Liver (tissue), 7 donors: ENCODE measurements at regions not wholly inside any gene's neighbourhood (a gene's known extent, or its start where the extent isn't known, plus 50 kb on each side); places are given as distances from the start of the nearest gene placed in this dataset.

Experiments
- DNase-seq: peaks from one replicate; pipeline ENCODE4 v3.0.0-alpha.2; 2017; ENCODE audit warnings: low spot score
- H3K27ac ChIP-seq, 2 donors: one replicate each; pipeline ENCODE4 v1.7.0; 2013; ENCODE audit warnings: inconsistent platforms in 2 of 2, low read length in 2 of 2, control low read depth in 1 of 2, low read depth in 1 of 2, mild to moderate bottlenecking in 1 of 2
- H3K27me3 ChIP-seq, 4 donors: one replicate each; pipeline versions ENCODE4 v1.6.1 to v1.7.0; 2013; ENCODE audit warnings: low read length in 3 of 4, inconsistent platforms in 1 of 4, mild to moderate bottlenecking in 1 of 4, moderate library complexity in 1 of 4; ENCODE audit not compliant: control insufficient read depth in 4 of 4, insufficient read depth in 4 of 4
- H3K36me3 ChIP-seq, 4 donors: one replicate each; pipeline versions ENCODE4 v1.6.1 to v1.7.0; 2013; ENCODE audit warnings: low read length in 3 of 4, mild to moderate bottlenecking in 3 of 4, low read depth in 1 of 4, moderate library complexity in 1 of 4; ENCODE audit not compliant: control insufficient read depth in 4 of 4, insufficient read depth in 3 of 4
- H3K4me1 ChIP-seq, 4 donors: one replicate each; pipeline versions ENCODE4 v1.6.1 to v1.7.0; 2013; ENCODE audit warnings: low read length in 3 of 4, mild to moderate bottlenecking in 3 of 4, moderate library complexity in 1 of 4; ENCODE audit not compliant: control insufficient read depth in 4 of 4, insufficient read depth in 4 of 4
- H3K4me3 ChIP-seq, 3 donors: one replicate each; pipeline versions ENCODE4 v1.6.1 to v1.7.0; 2013; ENCODE audit warnings: low read length in 3 of 3, control low read depth in 1 of 3, low read depth in 1 of 3, mild to moderate bottlenecking in 1 of 3
- H3K9ac ChIP-seq, 2 donors: one replicate each; pipeline ENCODE4 v1.7.0; 2013; ENCODE audit warnings: low read length in 2 of 2, mild to moderate bottlenecking in 2 of 2, moderate library complexity in 2 of 2, control low read depth in 1 of 2, low read depth in 1 of 2
- H3K9me3 ChIP-seq, 4 donors: one replicate each; pipeline versions ENCODE4 v1.6.1 to v1.7.0; 2013; ENCODE audit warnings: low read length in 3 of 4; ENCODE audit not compliant: control insufficient read depth in 4 of 4
- EGR1 ChIP-seq, 2 donors: IDR thresholded peaks; 2 replicates each; pipeline ENCODE4 v1.6.1; 2016 to 2018; ENCODE audit warnings: antibody characterized with exemption in 2 of 2, low read depth in 2 of 2
- FOXA2 ChIP-seq: IDR thresholded peaks from 2 replicates; pipeline ENCODE4 v1.6.1; 2016; ENCODE audit warnings: antibody characterized with exemption
- GABPA ChIP-seq, 2 donors: IDR thresholded peaks in 1 of 2; conservative IDR thresholded peaks in 1 of 2; 2 replicates each; pipeline ENCODE4 v1.6.1; 2016; ENCODE audit warnings: antibody characterized with exemption in 2 of 2, mild to moderate bottlenecking in 1 of 2, moderate library complexity in 1 of 2
- HNF4A ChIP-seq, 2 donors: conservative IDR thresholded peaks; 2 replicates each; pipeline ENCODE4 v1.6.1; 2016; ENCODE audit warnings: antibody characterized with exemption in 2 of 2, mild to moderate bottlenecking in 2 of 2
- HNF4G ChIP-seq: IDR thresholded peaks from 2 replicates; pipeline ENCODE4 v1.6.1; 2016; ENCODE audit warnings: antibody characterized with exemption
- NR2F2 ChIP-seq: IDR thresholded peaks from 2 replicates; pipeline ENCODE4 v1.6.1; 2016; ENCODE audit warnings: antibody characterized with exemption
- RAD21 ChIP-seq, 2 donors: IDR thresholded peaks; 2 replicates each; pipeline ENCODE4 v1.6.1; 2016; ENCODE audit warnings: antibody characterized with exemption in 2 of 2, mild to moderate bottlenecking in 2 of 2
- REST ChIP-seq: IDR thresholded peaks from 2 replicates; pipeline ENCODE4 v1.6.1; 2016; ENCODE audit warnings: antibody characterized with exemption, mild to moderate bottlenecking
- RXRA ChIP-seq, 2 donors: IDR thresholded peaks; 2 replicates each; pipeline ENCODE4 v1.6.1; 2017 to 2018; ENCODE audit warnings: antibody characterized with exemption in 2 of 2, mild to moderate bottlenecking in 1 of 2
- SP1 ChIP-seq: IDR thresholded peaks from 2 replicates; pipeline ENCODE4 v1.6.1; 2018; ENCODE audit warnings: antibody characterized with exemption, mild to moderate bottlenecking
- WGBS: extraction: QIAGEN DNeasy Blood & Tissue Kit; methylation state at CpG from one replicate; pipeline ENCODE4 v1.1.7; 2013; 5-methylcytosine and 5-hydroxymethylcytosine counted together
- TF ChIP-seq, protein P1 (sequence below): IDR thresholded peaks from 2 replicates; pipeline ENCODE4 v1.6.1; 2016; ENCODE audit warnings: antibody characterized with exemption
- TF ChIP-seq, protein P2 (sequence below): IDR thresholded peaks from 2 replicates; pipeline ENCODE4 v1.6.1; 2016; ENCODE audit warnings: antibody characterized with exemption
- TF ChIP-seq, protein P3 (sequence below): IDR thresholded peaks from 2 replicates; pipeline ENCODE4 v1.6.1; 2016; ENCODE audit warnings: antibody characterized with exemption
- donor health status: healthy.
- donor health status: healthy.
- donor health status: healthy.
- donor health status: healthy.

DNA sequence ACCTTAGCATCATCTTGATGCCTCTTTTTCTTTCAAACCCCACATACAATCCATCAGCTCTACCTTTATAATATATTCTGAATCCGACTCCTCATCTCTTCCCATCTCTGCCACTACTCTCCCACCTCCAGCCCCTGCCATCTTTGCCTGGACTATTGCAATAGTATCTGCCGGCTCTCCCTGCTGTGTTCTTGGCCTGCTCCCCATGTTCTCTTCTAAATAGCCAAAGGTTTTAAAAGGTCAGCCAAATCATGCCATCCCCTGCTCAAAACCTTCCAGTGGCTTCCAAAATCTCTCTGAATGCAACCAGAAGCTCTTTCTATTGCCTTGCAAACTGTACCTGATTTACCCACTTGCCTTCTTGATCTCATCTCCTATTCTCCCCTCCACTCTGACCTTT is 266.0 kb downstream of the PTTG2 start (continued):
- no peak for TF ChIP-seq REST
- peak; percentile 48 for TF ChIP-seq NR2F2
- no peak for TF ChIP-seq HNF4G
- TF ChIP-seq EGR1 (IDR thresholded peaks at IDR 0.05; ENCODE audit: low read depth in 2 of 2) = no peak
- no peak for TF ChIP-seq GABPA (IDR thresholded peaks at IDR 0.05 in 1 of 2, conservative IDR thresholded peaks at IDR 0.05 in 1 of 2)
- TF ChIP-seq FOXA2 = no peak

- H3K27ac ChIP-seq = no peak overlapping the region
- DNase-seq = no peak
- no peaks in the 10 kb centered on the region for H3K27me3 ChIP-seq
- H3K36me3 ChIP-seq = no peaks in the 10 kb centered on the region
- no peak overlapping the region for H3K9ac ChIP-seq
- H3K4me3 ChIP-seq = no peak overlapping the region
- WGBS = 66% methylated on average over 10 of the region's 10 CpGs
- peaks cover 0 to 2% (median 0%) of the 10 kb centered on the region in 4 donors for H3K9me3 ChIP-seq
- peaks cover 4 to 19% (median 17%) of the 10 kb centered on the region in 4 donors for H3K4me1 ChIP-seq
- TF ChIP-seq EGR1 (IDR thresholded peaks at IDR 0.05; ENCODE audit: low read depth in 2 of 2) (no peak), HNF4A (conservative IDR thresholded peaks at IDR 0.05) (peak; percentile 45 to 64), RXRA (IDR thresholded peaks at IDR 0.05) (peak in 1 of 2 donors; percentile 15), SP1 (peak; percentile 15), GABPA (IDR thresholded peaks at IDR 0.05 in 1 of 2, conservative IDR thresholded peaks at IDR 0.05 in 1 of 2) (no peak), RAD21 (IDR thresholded peaks at IDR 0.05) (no peak)
- TF ChIP-seq, protein P1, sequence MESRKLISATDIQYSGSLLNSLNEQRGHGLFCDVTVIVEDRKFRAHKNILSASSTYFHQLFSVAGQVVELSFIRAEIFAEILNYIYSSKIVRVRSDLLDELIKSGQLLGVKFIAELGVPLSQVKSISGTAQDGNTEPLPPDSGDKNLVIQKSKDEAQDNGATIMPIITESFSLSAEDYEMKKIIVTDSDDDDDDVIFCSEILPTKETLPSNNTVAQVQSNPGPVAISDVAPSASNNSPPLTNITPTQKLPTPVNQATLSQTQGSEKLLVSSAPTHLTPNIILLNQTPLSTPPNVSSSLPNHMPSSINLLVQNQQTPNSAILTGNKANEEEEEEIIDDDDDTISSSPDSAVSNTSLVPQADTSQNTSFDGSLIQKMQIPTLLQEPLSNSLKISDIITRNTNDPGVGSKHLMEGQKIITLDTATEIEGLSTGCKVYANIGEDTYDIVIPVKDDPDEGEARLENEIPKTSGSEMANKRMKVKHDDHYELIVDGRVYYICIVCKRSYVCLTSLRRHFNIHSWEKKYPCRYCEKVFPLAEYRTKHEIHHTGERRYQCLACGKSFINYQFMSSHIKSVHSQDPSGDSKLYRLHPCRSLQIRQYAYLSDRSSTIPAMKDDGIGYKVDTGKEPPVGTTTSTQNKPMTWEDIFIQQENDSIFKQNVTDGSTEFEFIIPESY = no peak
- TF ChIP-seq, protein P2, sequence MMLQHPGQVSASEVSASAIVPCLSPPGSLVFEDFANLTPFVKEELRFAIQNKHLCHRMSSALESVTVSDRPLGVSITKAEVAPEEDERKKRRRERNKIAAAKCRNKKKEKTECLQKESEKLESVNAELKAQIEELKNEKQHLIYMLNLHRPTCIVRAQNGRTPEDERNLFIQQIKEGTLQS = no peak
- TF ChIP-seq, protein P3, sequence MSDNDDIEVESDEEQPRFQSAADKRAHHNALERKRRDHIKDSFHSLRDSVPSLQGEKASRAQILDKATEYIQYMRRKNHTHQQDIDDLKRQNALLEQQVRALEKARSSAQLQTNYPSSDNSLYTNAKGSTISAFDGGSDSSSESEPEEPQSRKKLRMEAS = no peak
Observed at GRCh38 chr4:38230121-38230801, 270.1 kb downstream of the PTTG2 start.
